Cardiac fibroblast (primary cell): ENCODE measurements at regions not wholly inside any gene's neighbourhood (a gene's known extent, or its start where the extent isn't known, plus 50 kb on each side); places are given as distances from the start of the nearest gene placed in this dataset.
A peak's percentile ranks its signal among the peaks of the same experiment; 100 is the strongest.

Source experiments
- DNase-seq, 2 donors: peaks; one replicate each; pipeline versions ENCODE4 v3.0.0 to v3.0.0-alpha.2; 2010; ENCODE audit warnings: low read depth in 2 of 2
- H3K4me3 ChIP-seq, 2 donors: replicated peaks in 1 of 2; 1 replicate in 1 of 2; 2 replicates in 1 of 2; pipeline ENCODE4 v1.5.1; 2011; ENCODE audit warnings: low read depth in 2 of 2, low read length in 2 of 2, mild to moderate bottlenecking in 2 of 2, moderate library complexity in 1 of 2
- CTCF ChIP-seq: IDR thresholded peaks from one replicate; pipeline ENCODE4 v1.5.1; 2011; ENCODE audit warnings: low read depth, mild to moderate bottlenecking, low read length, inconsistent platforms

- no peak for DNase-seq
- TF ChIP-seq CTCF: no peak
- no peak overlapping the region for H3K4me3 ChIP-seq
Observed at GRCh38 chr16:48050871-48051270, 104.9 kb downstream of the ABCC12 start.

- TF ChIP-seq CTCF: no peak
- H3K4me3 ChIP-seq: no peak overlapping the region
- DNase-seq: no peak
Observed at GRCh38 chr16:48049847-48050246, 105.9 kb downstream of the ABCC12 start.

GRCh38 chr16:48047720-48048119 is 108.1 kb downstream of the ABCC12 start:
- H3K4me3 ChIP-seq: no peak overlapping the region
- no peak for TF ChIP-seq CTCF
- DNase-seq: no peak

- no peak overlapping the region for H3K4me3 ChIP-seq
- DNase-seq: no peak
- no peak for TF ChIP-seq CTCF
Observed at GRCh38 chr16:48047241-48047640, 108.6 kb downstream of the ABCC12 start.

GRCh38 chr16:48044117-48044516 is 111.7 kb downstream of the ABCC12 start:
- no peak for TF ChIP-seq CTCF
- no peak for DNase-seq
- H3K4me3 ChIP-seq: no peak overlapping the region

GRCh38 chr16:48041981-48042421 is 113.8 kb downstream of the ABCC12 start:
- peak; percentile 5 for TF ChIP-seq CTCF

GRCh38 chr16:48035142-48035541 is 120.7 kb downstream of the ABCC12 start:
- no peak for DNase-seq
- no peak overlapping the region for H3K4me3 ChIP-seq
- TF ChIP-seq CTCF: no peak

More at GRCh38 chr16:48041981-48042421, 113.8 kb downstream of the ABCC12 start:
- no peak for DNase-seq
- H3K4me3 ChIP-seq: no peak overlapping the region
